ENCODE measurements at regions not wholly inside any gene's neighbourhood (a gene's known extent, or its start where the extent isn't known, plus 50 kb on each side); places are given as distances from the start of the nearest gene placed in this dataset.

DNA sequence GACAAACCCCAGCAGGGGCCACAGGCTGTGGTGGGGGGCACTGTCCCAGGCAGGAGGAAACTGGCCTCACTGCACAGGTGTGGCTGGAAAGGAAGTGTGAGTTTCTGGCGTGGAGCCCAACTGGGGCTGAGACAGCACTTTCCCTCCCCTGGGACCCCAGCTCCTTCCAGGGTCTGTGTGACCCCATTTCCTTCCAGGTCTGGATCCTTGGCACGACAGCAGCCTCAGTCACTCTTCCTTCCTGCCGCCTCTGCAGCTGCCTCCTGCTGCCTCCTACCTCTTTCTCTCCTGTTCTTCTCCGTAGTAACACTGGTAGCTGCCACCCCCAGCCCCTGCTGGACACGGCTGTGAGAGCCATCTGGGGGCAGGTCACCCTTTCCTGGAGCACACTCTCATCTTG, 88.0 kb downstream of the SIK1 start:
- dilution Hi-C loops (cut with MboI; ENCODE audit: extremely low pct_ligation_motif_present, low sequenced_read_pairs) (no loop called here), intact Hi-C loops (cut with micrococcal nuclease) (no loop called here)
- no peaks in the 10 kb centered on the region for H3K36me3 ChIP-seq (ENCODE audit: control insufficient read depth in 2 of 2, extremely low read depth in 1 of 2, insufficient read depth in 2 of 2, low read length in 2 of 2)
- peak overlapping the region; percentile 7 for H3K4me2 ChIP-seq (ENCODE audit: insufficient read depth, low read length)
- H3K9me1 ChIP-seq (replicated peaks; ENCODE audit: control insufficient read depth, extremely low read depth, insufficient read depth, low read length) = no peaks in the 10 kb centered on the region
- no peak overlapping the region for H2AFZ ChIP-seq (ENCODE audit: low read depth, low read length)
- H3K9ac ChIP-seq (replicated peaks; ENCODE audit: extremely low read depth, insufficient read depth, low read length) = peak overlapping the region; percentile 37
- peak; percentile 71 for DNase-seq (ENCODE audit: low read depth, low spot score)
- no peaks in the 10 kb centered on the region for H3K79me2 ChIP-seq (ENCODE audit: control insufficient read depth, insufficient read depth, low read length)
- ChIA-PET CTCF (interaction anchor here (1.4 kb wide), 1 partner anchor 9 kb away, joined by 3 read pairs; no protein-coding TSS in a partner anchor), POLR2A (no interaction called here)
- no peaks in the 10 kb centered on the region for H3K9me3 ChIP-seq (replicated peaks; ENCODE audit: control insufficient read depth, insufficient read depth, low read length)
- H3K27ac ChIP-seq (ENCODE audit: insufficient read depth, low read depth, low read length) = peak overlapping the region; percentile 87
- H3K4me3 ChIP-seq (replicated peaks in 1 of 3; ENCODE audit: insufficient read depth in 1 of 3, low read depth in 1 of 3, low read length in 3 of 3) = no peak overlapping the region
- TF ChIP-seq FOS (IDR thresholded peaks at IDR 0.05; ENCODE audit: borderline replicate concordance, insufficient read depth, low read length) (peak; percentile 72), POLR2A (IDR thresholded peaks at IDR 0.05; ENCODE audit: low read depth, low read length) (no peak), JUN (IDR thresholded peaks at IDR 0.05; ENCODE audit: borderline replicate concordance, insufficient read depth, insufficient read length, low read depth) (no peak), GATA2 (IDR thresholded peaks at IDR 0.05; ENCODE audit: insufficient read depth, insufficient read length, low read depth, low read length) (peak; percentile 15), EZH2 (IDR thresholded peaks at IDR 0.05; ENCODE audit: borderline replicate concordance, low read depth, low read length, severe bottlenecking) (no peak), CTCF (IDR thresholded peaks at IDR 0.05; ENCODE audit: extremely low read depth in 1 of 2, insufficient read depth in 1 of 2, low read depth in 1 of 2, low read length in 2 of 2) (peak in 1 of 2 donors; percentile 16), POLR2AphosphoS5 (IDR thresholded peaks at IDR 0.05; ENCODE audit: insufficient read depth, low read depth, low read length) (peak; percentile 81), MYC (IDR thresholded peaks at IDR 0.05; ENCODE audit: low read depth, low read length) (no peak), MAX (IDR thresholded peaks at IDR 0.05; ENCODE audit: insufficient read depth, insufficient read length) (no peak)
- FAIRE-seq = peak; percentile 93
- no TSS peak for BruUV-seq (replicated peaks)
- no peaks in the 10 kb centered on the region for H3K27me3 ChIP-seq (ENCODE audit: control insufficient read depth in 2 of 2, insufficient read depth in 2 of 2, low read length in 2 of 2)
- H4K20me1 ChIP-seq (replicated peaks; ENCODE audit: control insufficient read depth, extremely low read depth, insufficient read depth, low read length) = no peaks in the 10 kb centered on the region
- peaks cover 26% of the 10 kb centered on the region for H3K4me1 ChIP-seq (ENCODE audit: control insufficient read depth, extremely low read depth, insufficient read depth, low read length)
